ENCODE measurements at regions not wholly inside any gene's neighbourhood (a gene's known extent, or its start where the extent isn't known, plus 50 kb on each side); places are given as distances from the start of the nearest gene placed in this dataset.

DNA sequence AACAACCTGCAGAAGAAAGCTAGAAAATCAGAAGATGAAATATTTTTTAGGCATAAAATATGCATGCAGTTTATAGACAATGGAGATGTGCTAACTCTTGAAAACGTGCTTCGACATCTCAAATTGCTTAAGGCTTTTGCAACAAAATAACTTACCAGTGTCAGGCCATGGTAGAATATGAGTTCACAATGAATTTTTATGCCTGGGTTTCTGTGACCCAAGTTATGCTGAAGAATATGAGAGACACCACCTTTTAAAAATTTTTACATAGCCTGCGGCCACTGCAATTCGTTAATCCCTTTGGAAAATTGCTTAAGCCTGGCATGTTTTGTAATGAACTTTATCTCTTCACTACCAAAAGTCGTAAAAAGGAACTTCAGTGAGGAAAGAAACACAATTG lies 170.1 kb upstream of the AKR1E2 start:
- TF ChIP-seq CTCF (IDR thresholded peaks at IDR 0.05) (no peak), POLR2A (IDR thresholded peaks at IDR 0.05) (no peak)

Data from testis (tissue), 2 donors.